ENCODE measurements at regions not wholly inside any gene's neighbourhood (a gene's known extent, or its start where the extent isn't known, plus 50 kb on each side); places are given as distances from the start of the nearest gene placed in this dataset.

DNA sequence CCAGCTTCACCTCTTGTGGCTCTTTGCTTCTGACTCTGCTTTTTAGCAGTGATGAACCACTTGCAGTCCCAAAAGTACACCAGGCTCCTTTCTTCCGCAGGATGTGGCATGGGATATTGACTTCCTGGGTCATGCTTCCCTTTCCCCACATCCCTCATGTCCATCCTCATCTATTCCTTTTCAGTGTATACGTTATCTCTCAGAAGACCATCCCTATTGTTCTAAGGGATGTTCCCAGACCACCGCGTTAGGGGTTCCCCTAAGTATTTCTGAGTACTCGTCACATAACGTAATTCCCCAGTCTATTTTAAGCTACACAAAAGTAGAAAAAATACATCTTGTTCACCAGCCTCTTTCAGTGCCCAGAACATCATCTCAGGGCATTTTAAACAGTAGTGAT is 71.1 kb upstream of the NLGN4X start:
- Histone ChIP-seq H3K4me1 (ENCODE audit: control insufficient read depth, insufficient read depth, low read length) (no peaks in the 10 kb centered on the region), H3K27ac (ENCODE audit: low read depth, low read length) (no peak overlapping the region), H3K36me3 (ENCODE audit: control insufficient read depth, insufficient read depth, low read length) (no peaks in the 10 kb centered on the region), H3K9ac (ENCODE audit: extremely low read depth, low read length, poor library complexity, severe bottlenecking) (no peak overlapping the region), H3K27me3 (ENCODE audit: control insufficient read depth, insufficient read depth, low read length, poor library complexity, severe bottlenecking) (no peaks in the 10 kb centered on the region), H3K9me3 (ENCODE audit: control insufficient read depth, low read length) (no peaks in the 10 kb centered on the region), H3K4me3 (ENCODE audit: low read length) (no peak overlapping the region)
- TF ChIP-seq, protein P1, sequence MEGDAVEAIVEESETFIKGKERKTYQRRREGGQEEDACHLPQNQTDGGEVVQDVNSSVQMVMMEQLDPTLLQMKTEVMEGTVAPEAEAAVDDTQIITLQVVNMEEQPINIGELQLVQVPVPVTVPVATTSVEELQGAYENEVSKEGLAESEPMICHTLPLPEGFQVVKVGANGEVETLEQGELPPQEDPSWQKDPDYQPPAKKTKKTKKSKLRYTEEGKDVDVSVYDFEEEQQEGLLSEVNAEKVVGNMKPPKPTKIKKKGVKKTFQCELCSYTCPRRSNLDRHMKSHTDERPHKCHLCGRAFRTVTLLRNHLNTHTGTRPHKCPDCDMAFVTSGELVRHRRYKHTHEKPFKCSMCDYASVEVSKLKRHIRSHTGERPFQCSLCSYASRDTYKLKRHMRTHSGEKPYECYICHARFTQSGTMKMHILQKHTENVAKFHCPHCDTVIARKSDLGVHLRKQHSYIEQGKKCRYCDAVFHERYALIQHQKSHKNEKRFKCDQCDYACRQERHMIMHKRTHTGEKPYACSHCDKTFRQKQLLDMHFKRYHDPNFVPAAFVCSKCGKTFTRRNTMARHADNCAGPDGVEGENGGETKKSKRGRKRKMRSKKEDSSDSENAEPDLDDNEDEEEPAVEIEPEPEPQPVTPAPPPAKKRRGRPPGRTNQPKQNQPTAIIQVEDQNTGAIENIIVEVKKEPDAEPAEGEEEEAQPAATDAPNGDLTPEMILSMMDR (conservative IDR thresholded peaks at IDR 0.05), result no peak
- Mint-ChIP-seq H3K9me3 (no peaks in the 10 kb centered on the region), H3K27me3 (ENCODE audit: insufficient read depth) (peaks cover 4% of the 10 kb centered on the region), H3K4me1 (no peaks in the 10 kb centered on the region), H3K27ac (no peak overlapping the region), H3K4me3 (no peak overlapping the region), H3K36me3 (ENCODE audit: low read depth) (no peaks in the 10 kb centered on the region)
- WGBS, 2 experiments (ENCODE audit: insufficient coverage in 1 of 2, insufficient read length in 1 of 2), result 94 to 98% methylated on average over 5 to 6 of the region's 6 CpGs
- DNase-seq, result no peak

DNA sequence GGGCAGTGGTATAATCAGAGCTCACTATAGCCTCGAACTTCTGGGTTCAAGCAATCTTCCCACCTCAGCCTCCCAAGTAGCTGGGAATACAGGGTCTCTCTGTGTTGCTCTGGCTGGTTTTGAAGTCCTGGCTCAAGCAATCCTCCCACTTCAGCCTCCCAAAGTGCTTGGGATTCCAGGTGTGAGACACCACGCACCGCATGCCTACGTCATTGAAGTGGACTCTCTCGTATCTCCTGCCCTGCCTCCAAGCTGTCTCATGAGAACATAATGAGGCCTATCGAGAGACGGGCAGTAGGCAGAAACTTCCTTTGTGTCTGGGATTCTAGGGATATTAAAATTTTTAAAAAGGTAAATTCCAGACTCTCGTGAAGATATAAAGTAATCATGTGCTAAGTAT is 65.0 kb upstream of the NLGN4X start:
- Mint-ChIP-seq H3K4me1 (peaks cover 7% of the 10 kb centered on the region), H3K9me3 (no peaks in the 10 kb centered on the region), H3K36me3 (ENCODE audit: low read depth) (no peaks in the 10 kb centered on the region), H3K27ac (no peak overlapping the region), H3K4me3 (no peak overlapping the region), H3K27me3 (ENCODE audit: insufficient read depth) (peaks cover 9% of the 10 kb centered on the region)
- Histone ChIP-seq H3K9me3 (ENCODE audit: control insufficient read depth, low read length) (no peaks in the 10 kb centered on the region), H3K36me3 (ENCODE audit: control insufficient read depth, insufficient read depth, low read length) (no peaks in the 10 kb centered on the region), H3K4me1 (ENCODE audit: control insufficient read depth, insufficient read depth, low read length) (no peaks in the 10 kb centered on the region), H3K27me3 (ENCODE audit: control insufficient read depth, insufficient read depth, low read length, poor library complexity, severe bottlenecking) (no peaks in the 10 kb centered on the region), H3K9ac (ENCODE audit: extremely low read depth, low read length, poor library complexity, severe bottlenecking) (no peak overlapping the region), H3K4me3 (ENCODE audit: low read length) (no peak overlapping the region), H3K27ac (ENCODE audit: low read depth, low read length) (no peak overlapping the region)
- TF ChIP-seq, protein P1 (conservative IDR thresholded peaks at IDR 0.05), result no peak
- no peak for DNase-seq
- WGBS, 2 experiments (ENCODE audit: insufficient coverage in 1 of 2, insufficient read length in 1 of 2), result 95 to 100% methylated on average over 2 to 8 of the region's 8 CpGs

DNA sequence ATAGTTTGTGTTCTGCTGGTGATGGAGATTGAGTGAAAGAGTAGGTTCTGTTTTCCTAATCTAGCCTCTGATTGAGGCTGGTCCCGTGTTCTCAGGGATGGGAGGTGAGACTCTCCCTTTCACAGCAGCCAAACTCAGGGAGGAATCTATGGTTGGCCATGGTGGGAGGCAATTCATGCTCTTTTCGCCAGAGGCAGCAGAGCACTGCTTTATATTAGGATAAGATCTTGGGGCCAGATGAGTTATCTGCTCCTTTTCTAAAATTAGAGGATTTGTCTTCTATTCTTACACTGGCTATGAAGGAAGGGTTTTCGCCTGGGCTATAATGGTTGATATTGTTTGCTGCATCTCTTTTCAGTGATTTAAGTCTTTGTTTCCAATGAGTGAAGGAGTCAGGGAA is 63.9 kb upstream of the NLGN4X start:
- Histone ChIP-seq H3K27me3 (ENCODE audit: control insufficient read depth, insufficient read depth, low read length, poor library complexity, severe bottlenecking) (no peaks in the 10 kb centered on the region), H3K27ac (ENCODE audit: low read depth, low read length) (no peak overlapping the region), H3K4me1 (ENCODE audit: control insufficient read depth, insufficient read depth, low read length) (no peaks in the 10 kb centered on the region), H3K9me3 (ENCODE audit: control insufficient read depth, low read length) (no peaks in the 10 kb centered on the region), H3K36me3 (ENCODE audit: control insufficient read depth, insufficient read depth, low read length) (no peaks in the 10 kb centered on the region), H3K4me3 (ENCODE audit: low read length) (no peak overlapping the region), H3K9ac (ENCODE audit: extremely low read depth, low read length, poor library complexity, severe bottlenecking) (no peak overlapping the region)
- no peaks in the 10 kb centered on the region for H3K9me3 Mint-ChIP-seq
- 62% methylated on average over 3 of the region's 3 CpGs; no CpG with 5 or more reads in 1 of the 2 experiments for WGBS, 2 experiments (ENCODE audit: insufficient coverage in 1 of 2, insufficient read length in 1 of 2)
- no peaks in the 10 kb centered on the region for H3K36me3 Mint-ChIP-seq (ENCODE audit: low read depth)
- peaks cover 8% of the 10 kb centered on the region for H3K4me1 Mint-ChIP-seq
- TF ChIP-seq, protein P1 (conservative IDR thresholded peaks at IDR 0.05), result peak; percentile 78
- DNase-seq, result peak; percentile 58
- no peak overlapping the region for H3K4me3 Mint-ChIP-seq
- H3K27me3 Mint-ChIP-seq (ENCODE audit: insufficient read depth), result peaks cover 9% of the 10 kb centered on the region
- no peak overlapping the region for H3K27ac Mint-ChIP-seq

All from endodermal cell (in vitro differentiated cells).